Neural progenitor cell (in vitro differentiated cells): ENCODE measurements at regions not wholly inside any gene's neighbourhood (a gene's known extent, or its start where the extent isn't known, plus 50 kb on each side); places are given as distances from the start of the nearest gene placed in this dataset.

Experiments used
- DNase-seq: peaks from one replicate; pipeline ENCODE4 v3.0.0-alpha.2; 2016; ENCODE audit warnings: low spot score
- H2AFZ ChIP-seq: fragments of 200-600 bp; sonication (generic); replicated peaks from 2 replicates; pipeline ENCODE4 v1.6.1; 2016; ENCODE audit warnings: antibody characterized with exemption
- H3F3A ChIP-seq: fragments of 200-600 bp; sonication (generic); 2 replicates; pipeline ENCODE4 v1.6.1; 2016; ENCODE audit warnings: antibody characterized with exemption, low read depth
- H3K27ac ChIP-seq: fragments of 200-600 bp; sonication (generic); 2 replicates; pipeline ENCODE4 v1.5.1; 2016; ENCODE audit warnings: mild to moderate bottlenecking
- H3K27me3 ChIP-seq: fragments of 200-600 bp; sonication (generic); 2 replicates; pipeline ENCODE4 v1.6.1; 2016; ENCODE audit warnings: mild to moderate bottlenecking, moderate library complexity
- H3K36me3 ChIP-seq: fragments of 200-600 bp; sonication (generic); 2 replicates; pipeline ENCODE4 v1.5.1; 2016
- H3K4me1 ChIP-seq: fragments of 200-600 bp; sonication (generic); 2 replicates; pipeline ENCODE4 v1.6.1; 2016; ENCODE audit warnings: mixed run types
- H3K4me2 ChIP-seq: fragments of 200-600 bp; sonication (generic); 2 replicates; pipeline ENCODE4 v1.6.1; 2016
- H3K4me3 ChIP-seq: fragments of 200-600 bp; sonication (generic); 2 replicates; pipeline ENCODE4 v1.5.1; 2016
- H3K79me2 ChIP-seq: fragments of 200-600 bp; sonication (generic); 2 replicates; pipeline ENCODE4 v1.6.1; 2016; ENCODE audit warnings: low read depth
- H3K9ac ChIP-seq: fragments of 200-600 bp; sonication (generic); 2 replicates; pipeline ENCODE4 v1.6.1; 2016
- H3K9me3 ChIP-seq: fragments of 200-600 bp; sonication (generic); 2 replicates; pipeline ENCODE4 v1.5.1; 2016; ENCODE audit warnings: low read depth
- H4K20me1 ChIP-seq: fragments of 200-600 bp; sonication (generic); 2 replicates; pipeline ENCODE4 v1.6.1; 2016; ENCODE audit warnings: low read depth
- H3K27ac Mint-ChIP-seq: 3 replicates; pipeline ENCODE4 v1.8.0; 2021; ENCODE audit warnings: mixed read lengths
- H3K27me3 Mint-ChIP-seq: 2 replicates; pipeline ENCODE4 v1.8.0; 2022; ENCODE audit warnings: low read depth, mild to moderate bottlenecking, inconsistent platforms, moderate library complexity, mixed read lengths; ENCODE audit not compliant: insufficient read depth
- H3K36me3 Mint-ChIP-seq: 3 replicates; pipeline ENCODE4 v1.8.0; 2021; ENCODE audit warnings: mixed read lengths
- H3K4me1 Mint-ChIP-seq: 3 replicates; pipeline ENCODE4 v1.8.0; 2021; ENCODE audit warnings: mixed read lengths
- H3K4me3 Mint-ChIP-seq: 3 replicates; pipeline ENCODE4 v1.8.0; 2021; ENCODE audit warnings: mild to moderate bottlenecking, moderate library complexity, mixed read lengths
- H3K9me3 Mint-ChIP-seq: 3 replicates; pipeline ENCODE4 v1.8.0; 2020; ENCODE audit warnings: mixed read lengths
- CTCF ChIP-seq: fragments of 200-600 bp; sonication (generic); IDR thresholded peaks from 2 replicates; pipeline ENCODE4 v1.5.1; 2017; ENCODE audit warnings: antibody characterized with exemption, mild to moderate bottlenecking
- EZH2 ChIP-seq: fragments of 200-600 bp; sonication (generic); IDR thresholded peaks from 2 replicates; pipeline ENCODE4 v1.6.1; 2017; ENCODE audit warnings: antibody characterized with exemption, mild to moderate bottlenecking, moderate library complexity
- EZH2phosphoT487 ChIP-seq: fragments of 200-600 bp; sonication (generic); IDR thresholded peaks from 2 replicates; pipeline ENCODE4 v1.6.1; 2017; ENCODE audit warnings: antibody characterized with exemption

GRCh38 chr6:40889137-40889832 lies 149.7 kb downstream of the UNC5CL start:
- H3K36me3 Mint-ChIP-seq, result no peaks in the 10 kb centered on the region
- H3K27me3 Mint-ChIP-seq, result peaks cover 6% of the 10 kb centered on the region
- TF ChIP-seq EZH2 (no peak), EZH2phosphoT487 (no peak), CTCF (no peak)
- Histone ChIP-seq H3F3A (no peaks in the 10 kb centered on the region), H3K4me1 (peaks cover 4% of the 10 kb centered on the region), H3K4me3 (no peak overlapping the region), H3K9me3 (no peaks in the 10 kb centered on the region), H3K27me3 (no peaks in the 10 kb centered on the region), H4K20me1 (no peaks in the 10 kb centered on the region), H3K27ac (no peak overlapping the region), H2AFZ (no peak overlapping the region), H3K4me2 (no peak overlapping the region), H3K9ac (no peak overlapping the region), H3K79me2 (no peaks in the 10 kb centered on the region), H3K36me3 (no peaks in the 10 kb centered on the region)
- peaks cover 23% of the 10 kb centered on the region for H3K4me1 Mint-ChIP-seq
- DNase-seq, result no peak
- no peak overlapping the region for H3K27ac Mint-ChIP-seq
- no peak overlapping the region for H3K4me3 Mint-ChIP-seq
- no peaks in the 10 kb centered on the region for H3K9me3 Mint-ChIP-seq

GRCh38 chr6:40888456-40888990 lies 150.5 kb downstream of the UNC5CL start:
- H3K9me3 Mint-ChIP-seq, result no peaks in the 10 kb centered on the region
- H3K4me2 ChIP-seq, result no peak overlapping the region
- no peak for DNase-seq
- no peak overlapping the region for H3K4me3 Mint-ChIP-seq
- no peaks in the 10 kb centered on the region for H3K79me2 ChIP-seq
- H3K9ac ChIP-seq, result no peak overlapping the region
- peaks cover 4% of the 10 kb centered on the region for H3K4me1 ChIP-seq
- no peak for TF ChIP-seq EZH2
- no peak for TF ChIP-seq EZH2phosphoT487
- no peak for TF ChIP-seq CTCF
- H3K4me1 Mint-ChIP-seq, result peaks cover 23% of the 10 kb centered on the region
- H3K27me3 Mint-ChIP-seq, result peaks cover 6% of the 10 kb centered on the region
- H3K4me3 ChIP-seq, result no peak overlapping the region
- no peak overlapping the region for H2AFZ ChIP-seq
- no peak overlapping the region for H3K27ac ChIP-seq
- H3K27ac Mint-ChIP-seq, result no peak overlapping the region
- no peaks in the 10 kb centered on the region for H3K36me3 Mint-ChIP-seq
- H3K36me3 ChIP-seq, result no peaks in the 10 kb centered on the region
- H3F3A ChIP-seq, result no peaks in the 10 kb centered on the region
- H4K20me1 ChIP-seq, result no peaks in the 10 kb centered on the region
- H3K9me3 ChIP-seq, result no peaks in the 10 kb centered on the region
- H3K27me3 ChIP-seq, result no peaks in the 10 kb centered on the region

- Histone ChIP-seq H3K79me2 (no peaks in the 10 kb centered on the region), H4K20me1 (no peaks in the 10 kb centered on the region), H3K4me2 (no peak overlapping the region), H3K27ac (no peak overlapping the region), H2AFZ (no peak overlapping the region), H3K9me3 (no peaks in the 10 kb centered on the region), H3K9ac (no peak overlapping the region), H3K4me1 (peaks cover 4% of the 10 kb centered on the region), H3K36me3 (no peaks in the 10 kb centered on the region), H3K4me3 (no peak overlapping the region), H3K27me3 (no peaks in the 10 kb centered on the region), H3F3A (no peaks in the 10 kb centered on the region)
- Mint-ChIP-seq H3K4me1 (peaks cover 23% of the 10 kb centered on the region), H3K4me3 (no peak overlapping the region), H3K9me3 (no peaks in the 10 kb centered on the region), H3K27ac (peak overlapping the region; percentile 23), H3K36me3 (no peaks in the 10 kb centered on the region), H3K27me3 (peaks cover 6% of the 10 kb centered on the region)
- DNase-seq, result no peak
- TF ChIP-seq EZH2 (no peak), EZH2phosphoT487 (no peak), CTCF (no peak)
These were observed 151.2 kb downstream of the UNC5CL start for GRCh38 chr6:40887792-40888340.
